Putamen (tissue), 1 donor: ENCODE measurements at regions not wholly inside any gene's neighbourhood (a gene's known extent, or its start where the extent isn't known, plus 50 kb on each side); places are given as distances from the start of the nearest gene placed in this dataset.
"Not testable (repeated sequence)": the region's sequence is repeated elsewhere in the genome, so short reads cannot be mapped to it uniquely, and the experiment has no call there.

Source experiments
- DNase-seq: peaks from one replicate; pipeline ENCODE4 v3.0.0-alpha.2; 2016; ENCODE audit warnings: low spot score

DNA sequence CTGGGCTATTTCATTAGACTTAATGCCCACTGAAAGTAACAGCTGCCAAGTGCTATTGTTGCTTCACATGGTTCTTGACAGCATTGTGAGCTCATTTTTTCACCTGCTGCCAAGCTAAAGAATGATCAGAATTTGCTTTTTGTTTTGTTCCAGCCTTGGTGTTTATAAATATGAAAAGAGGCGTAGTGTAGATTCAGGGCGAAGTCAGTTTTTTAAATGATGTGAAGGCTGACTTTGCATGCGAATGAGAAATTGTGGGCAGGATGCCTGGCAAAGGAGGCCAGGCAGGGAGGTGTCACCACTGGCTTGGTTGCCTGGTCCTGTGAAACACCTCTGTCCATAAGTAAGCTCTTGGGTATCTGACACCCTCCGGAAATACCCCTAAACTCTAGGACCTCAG lies 93.3 kb upstream of the NAP1L1 start:
- DNase-seq, result no peak

DNA sequence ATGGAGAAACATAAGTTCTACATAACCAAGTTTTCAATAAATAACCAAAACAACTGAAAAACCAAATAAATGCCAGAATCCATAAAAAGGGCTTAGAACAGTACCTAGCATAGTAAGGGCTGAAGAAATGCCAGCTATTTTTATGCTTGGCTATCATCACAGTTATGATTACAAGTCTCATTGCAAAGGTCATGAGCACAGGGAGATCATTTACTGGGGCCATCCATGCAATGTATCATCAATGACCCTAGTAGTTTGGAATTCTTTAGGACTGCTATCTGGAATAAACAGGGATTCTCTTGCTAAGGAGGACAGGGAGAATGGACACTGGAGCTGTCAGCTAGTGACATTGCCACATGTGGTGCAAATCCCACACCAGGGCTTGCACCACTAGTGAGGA lies 92.5 kb upstream of the NAP1L1 start:
- DNase-seq, result no peak

DNA sequence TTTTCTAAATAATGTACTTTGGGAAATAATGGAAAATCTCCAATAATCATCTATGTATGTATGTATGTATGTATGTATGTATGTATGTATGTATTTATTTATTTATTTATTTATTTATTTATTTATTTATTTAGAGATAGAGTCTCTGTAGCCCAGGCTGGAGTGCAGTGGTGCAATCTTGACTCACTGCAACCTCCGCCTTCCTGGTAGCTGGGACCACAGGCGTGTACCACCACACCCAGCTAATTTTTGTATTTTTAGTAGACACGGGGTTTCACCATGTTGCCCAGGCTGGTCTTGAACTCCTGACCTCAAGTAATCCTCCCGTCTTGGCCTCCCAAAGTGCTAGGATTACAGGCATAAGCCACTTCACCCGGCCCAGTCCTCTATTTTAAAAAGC lies 91.5 kb upstream of the NAP1L1 start:
- not testable (repeated sequence) for DNase-seq

DNA sequence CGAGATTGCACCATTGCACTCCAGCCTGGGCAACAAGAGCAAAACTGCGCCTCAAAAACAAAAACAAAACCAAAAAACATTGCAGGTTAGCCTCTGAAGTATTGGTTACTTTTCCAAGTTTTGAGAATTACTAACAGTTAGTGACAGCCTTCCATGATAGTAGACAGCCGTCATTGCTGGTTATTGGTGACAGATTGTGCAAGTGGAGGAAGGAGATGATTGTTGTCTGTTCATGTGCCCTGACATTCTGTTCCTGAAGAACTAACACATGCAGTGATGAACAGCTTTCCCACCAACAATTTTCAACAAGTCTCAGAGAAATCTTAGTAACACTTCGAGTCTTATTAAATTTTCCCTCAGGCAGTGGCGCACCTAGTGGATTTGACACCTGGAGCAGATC lies 89.3 kb upstream of the NAP1L1 start:
- DNase-seq, result no peak

DNA sequence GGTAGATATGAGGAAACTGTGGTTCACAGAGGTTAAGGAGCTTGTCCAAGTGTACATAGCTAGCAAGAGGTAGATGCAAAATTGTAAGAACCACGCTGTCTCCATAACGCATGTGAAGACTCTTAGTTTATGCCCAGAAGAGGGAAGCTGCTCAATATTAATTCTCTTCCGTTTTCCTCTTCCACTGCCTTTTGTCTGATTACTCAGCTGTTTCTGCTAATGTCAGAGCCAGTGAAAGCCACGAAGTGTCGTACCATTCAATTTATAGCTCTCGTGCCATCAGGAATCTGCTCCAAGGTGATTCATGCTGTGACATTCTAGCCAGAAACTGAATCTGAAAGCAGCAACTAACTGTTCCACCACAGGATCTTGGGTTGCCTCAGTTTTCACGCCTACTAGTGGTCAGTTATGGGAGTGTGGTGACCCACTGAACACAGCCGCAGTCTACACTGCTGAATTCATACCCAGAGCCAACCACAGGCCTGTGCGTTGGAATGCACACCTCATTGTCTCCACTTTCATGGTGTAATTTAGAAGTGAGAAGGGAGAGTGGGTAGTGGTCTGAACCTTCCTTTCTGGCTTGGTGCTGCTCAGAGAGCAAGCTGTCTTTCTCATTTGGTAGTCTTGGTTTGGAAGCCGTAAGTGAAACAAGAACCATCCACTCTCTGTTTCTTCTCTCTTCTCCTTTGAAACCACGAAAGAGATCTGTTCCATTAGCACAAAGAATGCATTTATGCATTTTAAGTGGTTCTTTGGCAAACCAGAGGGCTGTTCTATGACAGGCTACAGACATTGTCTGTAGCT lies 74.2 kb upstream of the NAP1L1 start:
- DNase-seq, result peak; percentile 34

DNA sequence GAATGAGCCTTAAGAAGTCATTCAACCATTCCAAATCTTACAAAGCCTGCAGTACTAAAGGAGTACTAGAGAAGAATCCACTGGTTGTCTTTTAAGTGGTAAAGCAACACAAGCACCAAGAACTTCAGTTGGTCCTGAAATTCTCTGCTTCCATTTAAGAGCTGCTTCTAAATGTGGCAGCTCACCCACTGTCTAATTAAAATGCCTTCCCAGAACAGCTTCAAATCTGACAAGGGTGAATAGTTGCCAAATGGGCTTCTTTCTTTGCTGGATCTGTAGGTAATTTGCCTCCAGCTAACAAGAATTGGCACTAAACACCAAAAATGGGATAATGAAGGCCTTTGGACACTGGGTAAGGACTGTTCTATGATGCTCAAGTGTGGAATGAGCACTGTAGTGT lies 72.2 kb upstream of the NAP1L1 start:
- peak; percentile 70 for DNase-seq

DNA sequence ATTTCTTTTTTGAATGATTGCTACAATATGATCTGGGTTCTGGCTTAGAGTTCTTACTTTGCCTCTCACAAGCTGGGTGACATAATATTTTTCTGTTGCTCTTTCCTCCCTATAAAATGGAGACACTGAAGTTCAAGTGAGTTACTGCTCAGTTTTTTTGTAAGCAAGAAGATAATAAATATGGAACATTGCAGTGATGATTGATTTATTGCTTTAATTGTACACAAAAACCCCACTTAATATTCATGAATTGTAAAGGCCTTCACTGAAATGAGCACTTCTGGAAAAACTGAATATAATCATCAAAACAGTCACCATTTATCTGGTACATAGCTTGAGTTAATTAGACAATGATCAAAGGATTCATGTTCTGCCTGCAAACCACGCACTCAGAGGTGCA lies 71.8 kb upstream of the NAP1L1 start:
- DNase-seq, result no peak

DNA sequence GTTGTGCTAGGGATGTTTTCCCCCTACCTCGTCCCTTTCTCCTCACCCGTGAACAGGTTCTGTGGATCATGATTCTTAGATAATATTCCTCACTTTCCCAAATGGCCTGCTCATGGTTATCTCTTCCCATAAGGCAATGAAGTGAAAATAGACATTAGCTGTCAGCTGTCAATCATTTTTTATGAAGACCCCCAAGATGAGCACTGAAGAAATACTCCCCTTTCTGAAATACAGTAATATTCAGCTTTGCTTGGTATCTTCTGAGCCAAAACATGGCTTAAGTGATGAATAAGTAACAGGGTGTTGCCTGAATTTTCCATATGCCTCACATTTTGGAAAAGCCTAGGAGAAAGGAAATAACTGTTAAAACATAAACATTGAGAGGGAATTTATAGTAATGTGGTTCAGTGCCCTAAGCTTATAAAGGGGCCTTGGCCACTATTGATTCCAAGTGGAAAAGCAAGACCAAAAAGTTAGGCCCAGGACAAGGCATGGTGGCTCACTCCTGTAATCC lies 70.7 kb upstream of the NAP1L1 start:
- DNase-seq, result no peak

DNA sequence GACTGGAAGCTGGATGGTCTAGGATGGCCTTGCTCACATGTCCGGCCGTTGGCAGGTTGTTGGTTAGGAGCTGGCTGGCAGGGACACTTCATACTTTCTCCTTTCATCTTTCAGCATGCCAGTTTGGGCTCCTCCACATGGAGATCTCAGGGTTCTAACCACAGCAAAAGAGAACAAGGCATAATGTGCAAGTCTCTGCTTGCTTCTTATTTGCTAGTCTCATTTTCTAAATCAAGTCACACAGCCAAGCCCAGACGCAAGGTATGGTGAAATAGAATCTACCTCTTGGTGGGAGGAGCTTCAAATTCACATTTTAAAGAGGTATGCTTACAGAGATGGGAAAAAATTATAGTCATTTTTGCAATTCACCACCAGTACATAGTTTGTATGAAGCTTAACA lies 69.1 kb upstream of the NAP1L1 start:
- DNase-seq, result no peak

DNA sequence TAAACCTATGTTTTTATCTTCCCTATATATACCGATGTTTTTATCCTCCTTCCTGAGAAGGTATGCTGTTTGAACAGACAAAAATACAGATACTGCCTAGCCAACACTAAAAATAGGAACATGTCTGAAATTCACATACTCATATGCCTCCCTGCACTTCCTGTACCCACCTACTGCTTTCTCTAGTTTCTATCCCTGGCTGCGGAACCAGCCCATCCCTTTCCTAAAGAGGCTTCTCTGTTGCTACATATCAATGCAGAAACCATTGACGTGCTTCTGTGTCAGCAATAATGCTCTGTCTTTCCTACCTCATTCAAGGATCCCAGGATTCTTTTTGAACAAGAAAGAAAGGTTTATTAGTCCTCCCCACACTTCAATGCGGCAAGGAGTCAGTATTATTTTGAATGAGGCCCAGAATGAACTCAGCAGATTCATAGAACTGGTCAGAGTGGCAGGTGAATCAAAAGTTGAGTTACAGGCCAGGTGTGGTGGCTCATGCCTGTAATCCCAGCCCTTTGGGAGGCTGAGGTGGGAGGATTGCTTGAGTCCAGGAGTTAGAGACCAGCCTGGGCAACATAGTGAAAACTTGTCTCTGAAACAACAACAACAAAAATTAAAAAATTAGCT lies 67.8 kb upstream of the NAP1L1 start:
- peak; percentile 63 for DNase-seq

DNA sequence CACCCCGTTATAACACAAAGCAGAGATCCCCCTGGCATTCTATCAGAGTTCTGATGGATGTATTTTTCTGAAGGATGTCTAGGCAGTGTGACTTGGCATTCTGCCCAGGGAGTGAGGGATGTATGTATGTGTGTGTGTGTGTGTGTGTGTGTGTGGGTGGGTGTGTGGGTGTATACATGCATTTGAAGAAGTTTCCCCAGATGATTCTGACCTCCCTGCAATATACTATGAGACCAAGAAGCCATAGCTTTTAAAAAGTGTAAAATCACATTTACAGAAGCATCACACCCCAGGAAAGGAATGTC lies 59.7 kb upstream of the NAP1L1 start:
- no peak for DNase-seq

DNA sequence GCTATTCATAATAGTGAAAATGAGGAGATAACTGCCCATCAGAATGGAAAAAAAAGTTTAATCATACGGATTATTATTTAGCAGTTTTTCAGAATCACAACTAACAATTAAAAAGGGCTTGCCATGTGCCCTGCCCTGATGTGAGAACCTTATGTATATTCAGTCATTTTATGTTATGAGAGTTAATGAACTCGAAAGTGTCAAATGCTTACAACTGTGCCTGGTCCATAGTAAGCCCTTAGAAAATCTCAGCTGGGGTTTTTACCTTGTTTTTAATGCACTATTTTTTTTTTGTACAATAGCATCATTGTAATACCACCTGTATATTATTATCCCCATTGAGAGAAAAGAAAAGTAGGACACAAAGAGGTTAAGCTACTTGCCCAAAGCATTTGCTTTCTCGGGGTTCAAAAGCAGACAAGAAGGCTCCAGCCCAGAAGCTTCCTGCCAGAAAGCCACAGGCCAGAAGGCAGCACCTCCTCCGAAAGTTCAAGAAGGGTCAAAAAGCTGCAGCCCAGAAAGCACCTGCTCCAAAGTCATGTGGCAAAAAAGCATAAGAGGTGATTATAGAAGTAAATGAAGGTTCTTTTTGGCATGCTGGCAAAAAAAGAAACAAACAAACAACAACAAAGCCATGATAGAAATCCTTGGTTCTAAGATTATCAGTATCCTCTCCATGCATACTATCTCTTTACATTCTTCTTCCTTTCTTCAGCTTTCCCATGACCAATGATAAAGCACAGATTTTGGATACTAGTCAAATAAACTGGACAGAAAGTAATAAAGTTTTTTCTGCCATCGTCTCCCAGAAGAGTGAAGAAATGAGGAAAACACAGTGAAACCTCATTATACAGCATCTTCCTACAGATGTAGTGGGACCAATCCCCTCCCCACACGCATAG lies 59.1 kb upstream of the NAP1L1 start:
- DNase-seq, result no peak

DNA sequence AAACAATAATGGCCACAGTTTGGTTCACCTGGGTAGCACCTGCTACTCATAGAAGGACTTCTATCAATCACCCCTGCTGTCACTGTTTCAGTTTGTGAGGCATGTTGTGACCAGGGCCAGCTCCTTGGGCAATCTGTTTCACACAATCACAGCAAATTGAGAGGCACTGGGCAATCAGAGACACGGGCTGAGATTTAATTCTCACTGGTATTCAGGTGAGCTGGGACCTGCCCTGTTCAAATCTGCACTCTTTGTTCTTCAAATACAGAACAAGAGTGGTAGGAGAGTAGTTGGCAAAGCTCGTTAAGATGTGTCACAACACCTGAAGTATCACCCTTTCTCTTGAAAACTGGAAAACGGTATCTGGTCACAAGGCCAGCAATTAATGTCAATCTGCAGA lies 57.8 kb upstream of the NAP1L1 start:
- DNase-seq, result no peak

DNA sequence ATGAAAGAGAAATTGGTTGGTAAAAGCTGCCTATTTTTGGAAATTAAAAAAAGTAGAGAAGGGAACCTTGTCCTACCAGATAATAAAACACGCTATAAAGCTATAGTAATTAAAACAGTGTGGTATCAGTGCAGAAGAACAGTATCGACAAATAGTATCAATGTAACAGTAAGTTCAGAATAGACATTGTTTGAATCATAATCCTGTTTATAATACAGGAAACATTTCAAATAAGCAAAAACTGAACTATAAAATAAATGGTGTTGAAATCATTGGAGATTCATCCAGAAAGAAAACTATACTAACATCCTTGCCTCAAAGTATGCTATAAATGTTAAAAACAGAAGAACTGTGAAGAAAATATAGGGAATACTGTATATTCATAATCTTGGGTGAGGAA lies 54.2 kb upstream of the NAP1L1 start:
- DNase-seq, result no peak

DNA sequence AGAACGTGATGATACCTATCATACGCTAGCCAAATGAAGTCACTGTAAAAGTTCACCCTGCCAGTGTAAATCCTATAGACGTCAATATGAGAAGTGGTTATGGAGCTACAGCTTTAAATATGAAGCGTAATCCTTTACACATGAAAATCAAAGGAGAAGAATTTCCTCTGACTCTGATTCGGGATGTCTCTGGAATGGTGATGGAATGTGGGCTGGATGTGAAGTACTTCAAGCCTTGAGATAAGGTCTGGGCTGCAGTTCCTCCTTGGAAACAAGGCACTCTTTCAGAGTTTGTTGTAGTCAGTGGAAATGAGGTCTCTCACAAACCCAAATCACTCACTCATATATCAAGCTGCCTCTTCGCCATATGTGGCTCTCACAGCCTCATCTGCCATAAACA lies 53.1 kb upstream of the NAP1L1 start:
- no peak for DNase-seq

DNA sequence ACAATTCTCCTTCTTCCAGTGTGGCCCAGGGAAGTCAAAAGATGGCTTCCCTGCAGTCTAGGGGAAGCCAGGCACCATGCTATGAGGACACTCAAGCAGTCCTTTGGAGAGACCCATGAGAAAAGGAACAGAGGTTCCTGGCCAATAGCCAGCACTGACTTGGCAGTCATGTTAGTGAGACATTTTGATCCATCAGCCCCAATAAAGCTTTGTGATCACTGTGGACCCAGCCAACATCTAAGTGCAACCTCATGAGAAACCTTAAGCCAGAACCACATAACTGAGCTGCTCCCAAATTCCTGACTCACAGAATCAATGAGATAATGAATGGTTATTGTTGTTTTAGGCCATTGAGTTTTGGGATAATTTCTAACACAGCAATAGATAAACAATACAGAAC lies 51.0 kb upstream of the NAP1L1 start:
- no peak for DNase-seq
